HCT116 (cell line): ENCODE measurements at regions not wholly inside any gene's neighbourhood (a gene's known extent, or its start where the extent isn't known, plus 50 kb on each side); places are given as distances from the start of the nearest gene placed in this dataset.

ENCODE experiments used
- EGR1 ChIP-seq: IDR thresholded peaks from 2 replicates; pipeline ENCODE4 v1.6.1; 2012; ENCODE audit warnings: low read depth
- EZH2 ChIP-seq: fragments of 200-600 bp; sonication (generic); IDR thresholded peaks from 2 replicates; pipeline ENCODE4 v1.6.1; 2017; ENCODE audit warnings: antibody characterized with exemption, mixed run types
- POLR2A ChIP-seq: IDR thresholded peaks from 2 replicates; pipeline ENCODE4 v1.7.0; 2011; ENCODE audit warnings: borderline replicate concordance; ENCODE audit not compliant: insufficient read depth, insufficient read length; ENCODE audit errors: extremely low read depth
- YY1 ChIP-seq: IDR thresholded peaks from 2 replicates; pipeline ENCODE4 v1.6.1; 2011; ENCODE audit warnings: low read length, low read depth, moderate library complexity, mild to moderate bottlenecking; ENCODE audit not compliant: insufficient replicate concordance; ENCODE audit errors: extremely low read depth
- TF ChIP-seq, protein P1 (sequence below), 3 experiments: fragments of 200-600 bp in 1 of 3; sonication (generic) in 1 of 3; IDR thresholded peaks in 2 of 3; conservative IDR thresholded peaks in 1 of 3; 2 replicates each; pipeline ENCODE4 v1.5.1; 2012 to 2017; ENCODE audit warnings: low read depth in 2 of 3, low read length in 2 of 3, antibody characterized with exemption in 1 of 3, borderline replicate concordance in 1 of 3, control low read depth in 1 of 3, mild to moderate bottlenecking in 1 of 3, mixed read lengths in 1 of 3, mixed run types in 1 of 3, moderate library complexity in 1 of 3; ENCODE audit not compliant: insufficient read depth in 1 of 3
- TF ChIP-seq, protein P2 (sequence below): IDR thresholded peaks from 2 replicates; pipeline ENCODE4 v1.6.1; 2011; ENCODE audit warnings: mild to moderate bottlenecking, low read length, moderate library complexity; ENCODE audit not compliant: insufficient replicate concordance; ENCODE audit errors: extremely low read depth

DNA sequence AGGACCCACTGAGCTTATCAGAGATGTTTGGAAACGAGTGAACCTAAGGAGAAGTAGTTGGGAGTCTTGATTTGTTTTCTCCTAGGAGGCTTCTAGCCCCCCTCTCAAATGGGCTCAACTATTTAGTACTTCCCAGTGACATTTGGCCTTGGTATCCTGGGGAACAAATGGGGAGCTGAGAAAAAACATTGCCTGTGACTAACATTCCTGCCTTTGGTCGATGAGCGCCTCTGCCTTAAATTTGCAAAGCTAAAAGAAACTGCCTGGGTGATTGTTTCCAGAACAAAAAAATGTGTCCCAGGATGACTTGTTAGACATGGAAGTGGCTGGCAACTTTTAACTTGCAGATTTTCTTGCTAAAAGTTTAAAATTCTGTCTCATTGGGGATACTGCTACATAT is 58.8 kb upstream of the IGFBP7 start:
- TF ChIP-seq, protein P1, sequence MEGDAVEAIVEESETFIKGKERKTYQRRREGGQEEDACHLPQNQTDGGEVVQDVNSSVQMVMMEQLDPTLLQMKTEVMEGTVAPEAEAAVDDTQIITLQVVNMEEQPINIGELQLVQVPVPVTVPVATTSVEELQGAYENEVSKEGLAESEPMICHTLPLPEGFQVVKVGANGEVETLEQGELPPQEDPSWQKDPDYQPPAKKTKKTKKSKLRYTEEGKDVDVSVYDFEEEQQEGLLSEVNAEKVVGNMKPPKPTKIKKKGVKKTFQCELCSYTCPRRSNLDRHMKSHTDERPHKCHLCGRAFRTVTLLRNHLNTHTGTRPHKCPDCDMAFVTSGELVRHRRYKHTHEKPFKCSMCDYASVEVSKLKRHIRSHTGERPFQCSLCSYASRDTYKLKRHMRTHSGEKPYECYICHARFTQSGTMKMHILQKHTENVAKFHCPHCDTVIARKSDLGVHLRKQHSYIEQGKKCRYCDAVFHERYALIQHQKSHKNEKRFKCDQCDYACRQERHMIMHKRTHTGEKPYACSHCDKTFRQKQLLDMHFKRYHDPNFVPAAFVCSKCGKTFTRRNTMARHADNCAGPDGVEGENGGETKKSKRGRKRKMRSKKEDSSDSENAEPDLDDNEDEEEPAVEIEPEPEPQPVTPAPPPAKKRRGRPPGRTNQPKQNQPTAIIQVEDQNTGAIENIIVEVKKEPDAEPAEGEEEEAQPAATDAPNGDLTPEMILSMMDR (IDR thresholded peaks at IDR 0.05 in 2 of 3, conservative IDR thresholded peaks at IDR 0.05 in 1 of 3; ENCODE audit: borderline replicate concordance in 1 of 3, insufficient read depth in 1 of 3, low read depth in 2 of 3, low read length in 2 of 3) = no peak
- TF ChIP-seq, protein P2, sequence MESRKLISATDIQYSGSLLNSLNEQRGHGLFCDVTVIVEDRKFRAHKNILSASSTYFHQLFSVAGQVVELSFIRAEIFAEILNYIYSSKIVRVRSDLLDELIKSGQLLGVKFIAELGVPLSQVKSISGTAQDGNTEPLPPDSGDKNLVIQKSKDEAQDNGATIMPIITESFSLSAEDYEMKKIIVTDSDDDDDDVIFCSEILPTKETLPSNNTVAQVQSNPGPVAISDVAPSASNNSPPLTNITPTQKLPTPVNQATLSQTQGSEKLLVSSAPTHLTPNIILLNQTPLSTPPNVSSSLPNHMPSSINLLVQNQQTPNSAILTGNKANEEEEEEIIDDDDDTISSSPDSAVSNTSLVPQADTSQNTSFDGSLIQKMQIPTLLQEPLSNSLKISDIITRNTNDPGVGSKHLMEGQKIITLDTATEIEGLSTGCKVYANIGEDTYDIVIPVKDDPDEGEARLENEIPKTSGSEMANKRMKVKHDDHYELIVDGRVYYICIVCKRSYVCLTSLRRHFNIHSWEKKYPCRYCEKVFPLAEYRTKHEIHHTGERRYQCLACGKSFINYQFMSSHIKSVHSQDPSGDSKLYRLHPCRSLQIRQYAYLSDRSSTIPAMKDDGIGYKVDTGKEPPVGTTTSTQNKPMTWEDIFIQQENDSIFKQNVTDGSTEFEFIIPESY = no peak
- TF ChIP-seq YY1 = no peak
- no peak for TF ChIP-seq EZH2
- no peak for TF ChIP-seq POLR2A
- TF ChIP-seq EGR1 = no peak
